HCT116 (cell line): ENCODE measurements at regions not wholly inside any gene's neighbourhood (a gene's known extent, or its start where the extent isn't known, plus 50 kb on each side); places are given as distances from the start of the nearest gene placed in this dataset.

ENCODE experiments used
- ATAC-seq: fragments of 200-7000 bp; cut with Tn5 transposase; 2 replicates; pipeline ENCODE4 v1.9.1; 2020; ENCODE audit warnings: mild to moderate bottlenecking, moderate library complexity
- BruUV-seq: library from RNA; stranded (reverse); fragments of 400-500 nt; replicated peaks from 2 replicates; lab custom pipeline; 2021; lab: Mats Ljungman, UMichigan
- CTCF ChIA-PET: fragments of 300-600 bp; sonication (Branson Sonifier 250); formaldehyde crosslinking; loops from one replicate; lab custom pipeline; 2021; ENCODE audit warnings: antibody characterized with exemption; lab: Charles Lee
- POLR2A ChIA-PET: fragments of 300-600, 350-600 bp; sonication (Branson Sonifier 250); formaldehyde crosslinking; loops from one replicate; lab custom pipeline; 2021; ENCODE audit warnings: antibody characterized with exemption; lab: Charles Lee
- RAD21 ChIA-PET, 2 experiments: fragments of 300-600 bp; sonication (Branson Sonifier 250); formaldehyde crosslinking; loops; one replicate each; lab custom pipeline; 2023; ENCODE audit warnings: low total read pairs in 2 of 2; ENCODE audit not compliant: uncharacterized antibody in 2 of 2, unreplicated experiment in 2 of 2, low non-redundant PET in 1 of 2; lab: Charles Lee
- DNase-seq: peaks from one replicate; pipeline ENCODE4 v3.0.0-alpha.2; 2010; ENCODE audit warnings: low read depth, low spot score
- H2AFZ ChIP-seq: fragments of 200-600 bp; shearing (Covaris generic), sonication (generic); 2 replicates; pipeline ENCODE4 v1.6.1; 2017; ENCODE audit warnings: low read depth, mixed run types, mixed read lengths, antibody characterized with exemption, low read length; ENCODE audit not compliant: poor library complexity, severe bottlenecking
- H3K27ac ChIP-seq: 2 replicates; pipeline ENCODE4 v1.5.1; 2012; ENCODE audit warnings: low read depth, low read length
- H3K27me3 ChIP-seq: fragments of 200-600 bp; sonication (generic); 2 replicates; pipeline ENCODE4 v1.6.1; 2016; ENCODE audit warnings: mixed run types, low read length, mixed read lengths; ENCODE audit not compliant: insufficient read depth
- H3K36me3 ChIP-seq, 2 experiments: fragments of 200-500 bp in 1 of 2; fragments of 200-600 bp in 1 of 2; sonication (Bioruptor generic) in 1 of 2; sonication (generic) in 1 of 2; 2 replicates each; pipeline versions ENCODE4 v1.5.1 to v1.6.1; 2014 to 2016; ENCODE audit warnings: low read length in 2 of 2, inconsistent platforms in 1 of 2, mixed read lengths in 1 of 2, mixed run types in 1 of 2; ENCODE audit not compliant: insufficient read depth in 2 of 2, control insufficient read depth in 1 of 2
- H3K4me1 ChIP-seq, 2 experiments: fragments of 200-600 bp in 1 of 2; sonication (generic) in 1 of 2; 2 replicates each; pipeline versions ENCODE4 v1.5.1 to v1.6.1; 2012 to 2017; ENCODE audit warnings: low read length in 2 of 2, inconsistent platforms in 1 of 2, mild to moderate bottlenecking in 1 of 2, mixed read lengths in 1 of 2, mixed run types in 1 of 2, moderate library complexity in 1 of 2; ENCODE audit not compliant: insufficient read depth in 2 of 2, control insufficient read depth in 1 of 2
- H3K4me2 ChIP-seq: fragments of 200-600 bp; sonication (generic); 2 replicates; pipeline ENCODE4 v1.6.1; 2017; ENCODE audit warnings: mixed run types, low read length, mixed read lengths
- H3K4me3 ChIP-seq, 2 experiments: fragments of 200-600 bp in 1 of 2; sonication (generic) in 1 of 2; replicated peaks in 1 of 2; 2 replicates each; pipeline ENCODE4 v1.5.1; 2011 to 2016; ENCODE audit warnings: low read length in 2 of 2, control low read depth in 1 of 2, low read depth in 1 of 2, mild to moderate bottlenecking in 1 of 2, mixed read lengths in 1 of 2, mixed run types in 1 of 2
- H3K79me2 ChIP-seq: fragments of 200-600 bp; sonication (generic); 2 replicates; pipeline ENCODE4 v1.6.1; 2017; ENCODE audit warnings: mild to moderate bottlenecking, mixed run types, low read length, moderate library complexity, mixed read lengths; ENCODE audit not compliant: insufficient read depth
- H3K9ac ChIP-seq: fragments of 200-600 bp; sonication (generic); 2 replicates; pipeline ENCODE4 v1.6.1; 2016; ENCODE audit warnings: low read length, mixed read lengths
- H3K9me2 ChIP-seq: fragments of 200-600 bp; sonication (generic), shearing (Covaris generic); 2 replicates; pipeline ENCODE4 v1.6.1; 2017; ENCODE audit warnings: mixed run types, mild to moderate bottlenecking, moderate library complexity; ENCODE audit not compliant: insufficient read depth
- H3K9me3 ChIP-seq, 2 experiments: fragments of 200-500 bp in 1 of 2; fragments of 200-600 bp in 1 of 2; sonication (Bioruptor generic) in 1 of 2; sonication (generic) in 1 of 2; 2 replicates each; pipeline ENCODE4 v1.6.1; 2014 to 2017; ENCODE audit warnings: low read length in 2 of 2, mixed read lengths in 2 of 2, inconsistent platforms in 1 of 2, low read depth in 1 of 2, mild to moderate bottlenecking in 1 of 2, mixed run types in 1 of 2, moderate library complexity in 1 of 2; ENCODE audit not compliant: control insufficient read depth in 1 of 2, insufficient read depth in 1 of 2
- H4K20me1 ChIP-seq: fragments of 200-600 bp; sonication (generic), shearing (Covaris generic); 2 replicates; pipeline ENCODE4 v1.6.1; 2017; ENCODE audit warnings: mixed run types, mild to moderate bottlenecking, moderate library complexity; ENCODE audit not compliant: insufficient read depth
- CBX3 ChIP-seq: IDR thresholded peaks from 2 replicates; pipeline ENCODE4 v1.6.1; 2012; ENCODE audit warnings: low read depth
- CTCF ChIP-seq, 3 experiments: fragments of 200-600 bp in 1 of 3; sonication (generic) in 1 of 3; IDR thresholded peaks in 2 of 3; conservative IDR thresholded peaks in 1 of 3; 2 replicates each; pipeline ENCODE4 v1.5.1; 2012 to 2017; ENCODE audit warnings: low read depth in 2 of 3, low read length in 2 of 3, antibody characterized with exemption in 1 of 3, borderline replicate concordance in 1 of 3, control low read depth in 1 of 3, mild to moderate bottlenecking in 1 of 3, mixed read lengths in 1 of 3, mixed run types in 1 of 3, moderate library complexity in 1 of 3; ENCODE audit not compliant: insufficient read depth in 1 of 3
- ELF1 ChIP-seq: IDR thresholded peaks from 2 replicates; pipeline ENCODE4 v1.6.1; 2012; ENCODE audit warnings: low read depth, borderline replicate concordance
- EZH2 ChIP-seq: fragments of 200-600 bp; sonication (generic); IDR thresholded peaks from 2 replicates; pipeline ENCODE4 v1.6.1; 2017; ENCODE audit warnings: antibody characterized with exemption, mixed run types
- FOSL1 ChIP-seq: IDR thresholded peaks from 2 replicates; pipeline ENCODE4 v1.6.1; 2012; ENCODE audit warnings: low read depth
- POLR2A ChIP-seq: IDR thresholded peaks from 2 replicates; pipeline ENCODE4 v1.7.0; 2011; ENCODE audit warnings: borderline replicate concordance; ENCODE audit not compliant: insufficient read depth, insufficient read length; ENCODE audit errors: extremely low read depth
- RAD21 ChIP-seq: IDR thresholded peaks from 2 replicates; pipeline ENCODE4 v1.6.1; 2012; ENCODE audit warnings: low read depth, mild to moderate bottlenecking
- SRF ChIP-seq: IDR thresholded peaks from 2 replicates; pipeline ENCODE4 v1.6.1; 2012; ENCODE audit warnings: low read depth
- TCF7L2 ChIP-seq: IDR thresholded peaks from 2 replicates; pipeline ENCODE4 v1.7.0; 2011; ENCODE audit warnings: borderline replicate concordance, inconsistent platforms; ENCODE audit not compliant: insufficient read depth, insufficient read length; ENCODE audit errors: extremely low read depth
- ZFX ChIP-seq: fragments of 450-650 bp; IDR thresholded peaks from 2 replicates; pipeline ENCODE4 v1.6.1; 2017
- intact Hi-C: fragments of 100-400 bp; cut with micrococcal nuclease; formaldehyde crosslinking; loops from 2 replicates; pipeline ENCODE4 v1.10.0; 2022
- TF ChIP-seq, protein P1 (sequence below): IDR thresholded peaks from 2 replicates; pipeline ENCODE4 v1.6.1; 2012; ENCODE audit warnings: low read depth

DNA sequence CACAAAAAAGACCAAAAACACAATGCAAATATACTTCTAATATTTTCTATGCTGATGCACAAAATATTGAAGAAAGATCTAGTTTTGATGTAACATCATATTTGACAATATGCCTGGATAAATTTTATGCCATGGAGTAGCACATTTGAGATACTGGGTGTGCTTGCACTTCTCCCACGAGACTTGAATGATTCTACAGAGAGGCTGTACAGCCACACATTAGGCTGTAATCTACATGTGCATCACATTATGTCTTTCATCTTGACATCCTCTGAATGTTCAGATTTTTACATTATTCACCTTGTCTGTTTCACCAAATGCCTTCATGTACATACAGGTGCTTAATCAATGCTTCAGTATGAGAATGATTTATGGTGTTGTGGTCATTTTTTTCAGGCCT, 756.4 kb upstream of the CDH7 start:
- H3K4me1 ChIP-seq: no peaks in the 10 kb centered on the region
- ATAC-seq (no peak), DNase-seq (no peak)
- RAD21 ChIA-PET: no interaction called here
- POLR2A ChIA-PET: no interaction called here
- BruUV-seq: no TSS peak
- CTCF ChIA-PET: no interaction called here
- no peak overlapping the region for H3K4me2 ChIP-seq
- peaks cover 12 to 16% of the 10 kb centered on the region in 2 experiments; a peak in 2 of 4 replicates for H3K9me3 ChIP-seq
- H3K9me2 ChIP-seq: no peaks in the 10 kb centered on the region
- H3K79me2 ChIP-seq: no peaks in the 10 kb centered on the region
- H3K4me3 ChIP-seq: no peak overlapping the region
- H2AFZ ChIP-seq: no peak overlapping the region
- H4K20me1 ChIP-seq: no peaks in the 10 kb centered on the region
- intact Hi-C loops: no loop called here
- no peaks in the 10 kb centered on the region for H3K36me3 ChIP-seq
- no peak for TF ChIP-seq CTCF (IDR thresholded peaks at IDR 0.05 in 2 of 3, conservative IDR thresholded peaks at IDR 0.05 in 1 of 3; ENCODE audit: borderline replicate concordance in 1 of 3, insufficient read depth in 1 of 3, low read depth in 2 of 3, low read length in 2 of 3)
- TF ChIP-seq ELF1: no peak
- no peak for TF ChIP-seq SRF
- no peak for TF ChIP-seq CBX3
- TF ChIP-seq EZH2: no peak
- TF ChIP-seq ZFX: no peak
- TF ChIP-seq FOSL1: no peak
- no peak for TF ChIP-seq POLR2A
- TF ChIP-seq, protein P1, sequence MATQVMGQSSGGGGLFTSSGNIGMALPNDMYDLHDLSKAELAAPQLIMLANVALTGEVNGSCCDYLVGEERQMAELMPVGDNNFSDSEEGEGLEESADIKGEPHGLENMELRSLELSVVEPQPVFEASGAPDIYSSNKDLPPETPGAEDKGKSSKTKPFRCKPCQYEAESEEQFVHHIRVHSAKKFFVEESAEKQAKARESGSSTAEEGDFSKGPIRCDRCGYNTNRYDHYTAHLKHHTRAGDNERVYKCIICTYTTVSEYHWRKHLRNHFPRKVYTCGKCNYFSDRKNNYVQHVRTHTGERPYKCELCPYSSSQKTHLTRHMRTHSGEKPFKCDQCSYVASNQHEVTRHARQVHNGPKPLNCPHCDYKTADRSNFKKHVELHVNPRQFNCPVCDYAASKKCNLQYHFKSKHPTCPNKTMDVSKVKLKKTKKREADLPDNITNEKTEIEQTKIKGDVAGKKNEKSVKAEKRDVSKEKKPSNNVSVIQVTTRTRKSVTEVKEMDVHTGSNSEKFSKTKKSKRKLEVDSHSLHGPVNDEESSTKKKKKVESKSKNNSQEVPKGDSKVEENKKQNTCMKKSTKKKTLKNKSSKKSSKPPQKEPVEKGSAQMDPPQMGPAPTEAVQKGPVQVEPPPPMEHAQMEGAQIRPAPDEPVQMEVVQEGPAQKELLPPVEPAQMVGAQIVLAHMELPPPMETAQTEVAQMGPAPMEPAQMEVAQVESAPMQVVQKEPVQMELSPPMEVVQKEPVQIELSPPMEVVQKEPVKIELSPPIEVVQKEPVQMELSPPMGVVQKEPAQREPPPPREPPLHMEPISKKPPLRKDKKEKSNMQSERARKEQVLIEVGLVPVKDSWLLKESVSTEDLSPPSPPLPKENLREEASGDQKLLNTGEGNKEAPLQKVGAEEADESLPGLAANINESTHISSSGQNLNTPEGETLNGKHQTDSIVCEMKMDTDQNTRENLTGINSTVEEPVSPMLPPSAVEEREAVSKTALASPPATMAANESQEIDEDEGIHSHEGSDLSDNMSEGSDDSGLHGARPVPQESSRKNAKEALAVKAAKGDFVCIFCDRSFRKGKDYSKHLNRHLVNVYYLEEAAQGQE: no peak
- no peak for TF ChIP-seq RAD21
- TF ChIP-seq TCF7L2: no peak
- no peaks in the 10 kb centered on the region for H3K27me3 ChIP-seq
- no peak overlapping the region for H3K27ac ChIP-seq
- no peak overlapping the region for H3K9ac ChIP-seq
